ENCODE measurements at regions not wholly inside any gene's neighbourhood (a gene's known extent, or its start where the extent isn't known, plus 50 kb on each side); places are given as distances from the start of the nearest gene placed in this dataset.
A peak's percentile ranks its signal among the peaks of the same experiment; 100 is the strongest.

GRCh38 chrX:66110112-66110511, 53.9 kb upstream of the HEPH start:
- TF ChIP-seq CTCF (IDR thresholded peaks at IDR 0.05) (peak; percentile 61; the same call in 1 of the 2 replicates), TCF7L2 (IDR thresholded peaks at IDR 0.05; ENCODE audit: low read depth, low read length) (no peak), POLR2AphosphoS5 (IDR thresholded peaks at IDR 0.05; ENCODE audit: low read depth, low read length) (no peak)

Data from Panc1 (cell line).